ENCODE measurements at regions not wholly inside any gene's neighbourhood (a gene's known extent, or its start where the extent isn't known, plus 50 kb on each side); places are given as distances from the start of the nearest gene placed in this dataset.

GRCh38 chr3:148591525-148591924, 106.2 kb upstream of the AGTR1 start:
- no peak overlapping the region for H3K4me2 ChIP-seq (ENCODE audit: control insufficient read depth, extremely low read depth, insufficient read depth, low read depth, low read length)
- H3K4me1 ChIP-seq (ENCODE audit: control insufficient read depth, extremely low read depth, insufficient read depth, low read length) = no peaks in the 10 kb centered on the region
- no peaks in the 10 kb centered on the region for H3K79me2 ChIP-seq (ENCODE audit: control insufficient read depth, insufficient read depth, low read length)
- no peaks in the 10 kb centered on the region for H3K36me3 ChIP-seq (ENCODE audit: control insufficient read depth in 2 of 2, extremely low read depth in 1 of 2, insufficient read depth in 2 of 2, low read length in 2 of 2)
- FAIRE-seq (no peak), DNase-seq (ENCODE audit: low read depth, low spot score) (no peak)
- H3K9me3 ChIP-seq (ENCODE audit: control insufficient read depth, low read depth, low read length) = no peaks in the 10 kb centered on the region
- H2AFZ ChIP-seq (ENCODE audit: control insufficient read depth, low read length) = no peak overlapping the region
- dilution Hi-C loops (cut with MboI; ENCODE audit: extremely low pct_ligation_motif_present, low sequenced_read_pairs) = no loop called here
- no peaks in the 10 kb centered on the region for H3K9me1 ChIP-seq (ENCODE audit: control insufficient read depth, extremely low read depth, insufficient read depth, low read length)
- TF ChIP-seq EZH2 (IDR thresholded peaks at IDR 0.05; ENCODE audit: low read length) (no peak), CTCF (optimal IDR thresholded peaks at IDR 0.05 in 1 of 3, IDR thresholded peaks at IDR 0.05 in 1 of 3, conservative IDR thresholded peaks at IDR 0.05 in 1 of 3; ENCODE audit: extremely low read depth in 1 of 3, insufficient read depth in 2 of 3, low read length in 3 of 3) (no peak)
- no peaks in the 10 kb centered on the region for H3K27me3 ChIP-seq (ENCODE audit: control insufficient read depth, extremely low read depth, insufficient read depth, low read length)
- H4K20me1 ChIP-seq (ENCODE audit: control insufficient read depth, extremely low read depth, insufficient read depth, low read length) = no peaks in the 10 kb centered on the region
- H3K9ac ChIP-seq (ENCODE audit: control insufficient read depth, extremely low read depth, insufficient read depth, low read length) = no peak overlapping the region
- H3K27ac ChIP-seq (ENCODE audit: control insufficient read depth, insufficient read depth, low read length) = no peak overlapping the region
- H3K4me3 ChIP-seq (ENCODE audit: control insufficient read depth in 2 of 3, extremely low read depth in 1 of 3, insufficient read depth in 2 of 3, low read depth in 1 of 3, low read length in 3 of 3) = no peak overlapping the region

GRCh38 chr3:148598619-148599018, 99.1 kb upstream of the AGTR1 start:
- Histone ChIP-seq H4K20me1 (ENCODE audit: control insufficient read depth, extremely low read depth, insufficient read depth, low read length) (no peaks in the 10 kb centered on the region), H3K9ac (ENCODE audit: control insufficient read depth, extremely low read depth, insufficient read depth, low read length) (no peak overlapping the region), H3K9me1 (ENCODE audit: control insufficient read depth, extremely low read depth, insufficient read depth, low read length) (no peaks in the 10 kb centered on the region), H3K79me2 (ENCODE audit: control insufficient read depth, insufficient read depth, low read length) (no peaks in the 10 kb centered on the region), H3K27me3 (ENCODE audit: control insufficient read depth, extremely low read depth, insufficient read depth, low read length) (no peaks in the 10 kb centered on the region), H3K9me3 (ENCODE audit: control insufficient read depth, low read depth, low read length) (no peaks in the 10 kb centered on the region), H2AFZ (ENCODE audit: control insufficient read depth, low read length) (no peak overlapping the region), H3K36me3 (ENCODE audit: control insufficient read depth in 2 of 2, extremely low read depth in 1 of 2, insufficient read depth in 2 of 2, low read length in 2 of 2) (no peaks in the 10 kb centered on the region), H3K27ac (ENCODE audit: control insufficient read depth, insufficient read depth, low read length) (no peak overlapping the region), H3K4me2 (ENCODE audit: control insufficient read depth, extremely low read depth, insufficient read depth, low read depth, low read length) (no peak overlapping the region), H3K4me1 (ENCODE audit: control insufficient read depth, extremely low read depth, insufficient read depth, low read length) (no peaks in the 10 kb centered on the region), H3K4me3 (ENCODE audit: control insufficient read depth in 2 of 3, extremely low read depth in 1 of 3, insufficient read depth in 2 of 3, low read depth in 1 of 3, low read length in 3 of 3) (no peak overlapping the region)
- no peak for DNase-seq (ENCODE audit: low read depth, low spot score)
- dilution Hi-C loops (cut with MboI; ENCODE audit: extremely low pct_ligation_motif_present, low sequenced_read_pairs) = no loop called here
- no peak for FAIRE-seq
- TF ChIP-seq CTCF (optimal IDR thresholded peaks at IDR 0.05 in 1 of 3, IDR thresholded peaks at IDR 0.05 in 1 of 3, conservative IDR thresholded peaks at IDR 0.05 in 1 of 3; ENCODE audit: extremely low read depth in 1 of 3, insufficient read depth in 2 of 3, low read length in 3 of 3) (no peak), EZH2 (IDR thresholded peaks at IDR 0.05; ENCODE audit: low read length) (no peak)

All from keratinocyte (primary cell).